ENCODE measurements at regions not wholly inside any gene's neighbourhood (a gene's known extent, or its start where the extent isn't known, plus 50 kb on each side); places are given as distances from the start of the nearest gene placed in this dataset.

GRCh38 chr4:20504146-20504545 lies 196.1 kb upstream of the PACRGL start:
- no peaks in the 10 kb centered on the region for H3K27me3 ChIP-seq (ENCODE audit: insufficient read depth, low read length)
- no peaks in the 10 kb centered on the region for H4K20me1 ChIP-seq (ENCODE audit: insufficient read depth, low read length)
- no peaks in the 10 kb centered on the region for H3F3A ChIP-seq (ENCODE audit: insufficient read depth, low read length)
- no peak overlapping the region for H3K4me2 ChIP-seq (ENCODE audit: low read length)
- no peak overlapping the region for H3K27ac ChIP-seq (ENCODE audit: low read depth, low read length, poor library complexity, severe bottlenecking)
- H3K9me3 ChIP-seq (ENCODE audit: low read length), result no peaks in the 10 kb centered on the region
- no peaks in the 10 kb centered on the region for H3K36me3 ChIP-seq (ENCODE audit: insufficient read depth, low read length)
- H3K9ac ChIP-seq (ENCODE audit: low read length), result no peak overlapping the region
- no peak for TF ChIP-seq EZH2 (IDR thresholded peaks at IDR 0.05; ENCODE audit: borderline replicate concordance, low read length)
- no peaks in the 10 kb centered on the region for H3K9me2 ChIP-seq (ENCODE audit: low read depth, low read length)
- H3K79me2 ChIP-seq (ENCODE audit: insufficient read depth, low read length), result no peaks in the 10 kb centered on the region
- no peak overlapping the region for H3K4me3 ChIP-seq (ENCODE audit: low read depth, low read length, poor library complexity, severe bottlenecking)
- no peaks in the 10 kb centered on the region for H3K4me1 ChIP-seq (ENCODE audit: insufficient read depth, low read length, severe bottlenecking)
- H2AFZ ChIP-seq (ENCODE audit: low read length), result no peak overlapping the region

GRCh38 chr4:20505927-20506326 lies 194.3 kb upstream of the PACRGL start:
- H4K20me1 ChIP-seq (ENCODE audit: insufficient read depth, low read length), result no peaks in the 10 kb centered on the region
- H3K36me3 ChIP-seq (ENCODE audit: insufficient read depth, low read length), result no peaks in the 10 kb centered on the region
- H3K4me3 ChIP-seq (ENCODE audit: low read depth, low read length, poor library complexity, severe bottlenecking), result no peak overlapping the region
- no peaks in the 10 kb centered on the region for H3K9me2 ChIP-seq (ENCODE audit: low read depth, low read length)
- H3K79me2 ChIP-seq (ENCODE audit: insufficient read depth, low read length), result no peaks in the 10 kb centered on the region
- H3K27me3 ChIP-seq (ENCODE audit: insufficient read depth, low read length), result no peaks in the 10 kb centered on the region
- no peak for TF ChIP-seq CTCF (IDR thresholded peaks at IDR 0.05; ENCODE audit: low read length)
- TF ChIP-seq EZH2 (IDR thresholded peaks at IDR 0.05; ENCODE audit: borderline replicate concordance, low read length), result no peak
- no peak overlapping the region for H3K4me2 ChIP-seq (ENCODE audit: low read length)
- H3K4me1 ChIP-seq (ENCODE audit: insufficient read depth, low read length, severe bottlenecking), result no peaks in the 10 kb centered on the region
- no peak overlapping the region for H2AFZ ChIP-seq (ENCODE audit: low read length)
- H3K27ac ChIP-seq (ENCODE audit: low read depth, low read length, poor library complexity, severe bottlenecking), result no peak overlapping the region
- H3F3A ChIP-seq (ENCODE audit: insufficient read depth, low read length), result no peaks in the 10 kb centered on the region
- H3K9me3 ChIP-seq (ENCODE audit: low read length), result no peaks in the 10 kb centered on the region
- no peak overlapping the region for H3K9ac ChIP-seq (ENCODE audit: low read length)

- Histone ChIP-seq H3K27ac (ENCODE audit: low read depth, low read length, poor library complexity, severe bottlenecking) (no peak overlapping the region), H3K79me2 (ENCODE audit: insufficient read depth, low read length) (no peaks in the 10 kb centered on the region), H3K9me3 (ENCODE audit: low read length) (no peaks in the 10 kb centered on the region), H3F3A (ENCODE audit: insufficient read depth, low read length) (no peaks in the 10 kb centered on the region), H2AFZ (ENCODE audit: low read length) (no peak overlapping the region), H3K4me2 (ENCODE audit: low read length) (no peak overlapping the region), H3K36me3 (ENCODE audit: insufficient read depth, low read length) (no peaks in the 10 kb centered on the region), H3K27me3 (ENCODE audit: insufficient read depth, low read length) (no peaks in the 10 kb centered on the region), H3K9ac (ENCODE audit: low read length) (no peak overlapping the region), H4K20me1 (ENCODE audit: insufficient read depth, low read length) (no peaks in the 10 kb centered on the region), H3K9me2 (ENCODE audit: low read depth, low read length) (no peaks in the 10 kb centered on the region), H3K4me1 (ENCODE audit: insufficient read depth, low read length, severe bottlenecking) (no peaks in the 10 kb centered on the region), H3K4me3 (ENCODE audit: low read depth, low read length, poor library complexity, severe bottlenecking) (no peak overlapping the region)
- no peak for TF ChIP-seq CTCF (IDR thresholded peaks at IDR 0.05; ENCODE audit: low read length)
- TF ChIP-seq EZH2 (IDR thresholded peaks at IDR 0.05; ENCODE audit: borderline replicate concordance, low read length), result no peak
Measured at GRCh38 chr4:20506827-20507226, 193.4 kb upstream of the PACRGL start.

- no peak overlapping the region for H3K4me3 ChIP-seq (ENCODE audit: low read depth, low read length, poor library complexity, severe bottlenecking)
- H3K9me3 ChIP-seq (ENCODE audit: low read length), result no peaks in the 10 kb centered on the region
- no peaks in the 10 kb centered on the region for H3K79me2 ChIP-seq (ENCODE audit: insufficient read depth, low read length)
- H2AFZ ChIP-seq (ENCODE audit: low read length), result no peak overlapping the region
- H3K9ac ChIP-seq (ENCODE audit: low read length), result no peak overlapping the region
- no peaks in the 10 kb centered on the region for H3F3A ChIP-seq (ENCODE audit: insufficient read depth, low read length)
- TF ChIP-seq EZH2 (IDR thresholded peaks at IDR 0.05; ENCODE audit: borderline replicate concordance, low read length) (no peak), CTCF (IDR thresholded peaks at IDR 0.05; ENCODE audit: low read length) (no peak)
- no peak overlapping the region for H3K27ac ChIP-seq (ENCODE audit: low read depth, low read length, poor library complexity, severe bottlenecking)
- no peaks in the 10 kb centered on the region for H3K4me1 ChIP-seq (ENCODE audit: insufficient read depth, low read length, severe bottlenecking)
- H3K36me3 ChIP-seq (ENCODE audit: insufficient read depth, low read length), result no peaks in the 10 kb centered on the region
- H3K27me3 ChIP-seq (ENCODE audit: insufficient read depth, low read length), result no peaks in the 10 kb centered on the region
- no peaks in the 10 kb centered on the region for H3K9me2 ChIP-seq (ENCODE audit: low read depth, low read length)
- H3K4me2 ChIP-seq (ENCODE audit: low read length), result no peak overlapping the region
- H4K20me1 ChIP-seq (ENCODE audit: insufficient read depth, low read length), result no peaks in the 10 kb centered on the region
Measured at GRCh38 chr4:20509315-20509714, 190.9 kb upstream of the PACRGL start.

Measured in OCI-LY1 (cell line).